HG03457 (cell line): ENCODE measurements at regions not wholly inside any gene's neighbourhood (a gene's known extent, or its start where the extent isn't known, plus 50 kb on each side); places are given as distances from the start of the nearest gene placed in this dataset.

ENCODE experiments used
- ATAC-seq: cut with Tn5 transposase; IDR thresholded peaks from one replicate; pipeline ENCODE4 v1.9.1; 2021; ENCODE audit warnings: moderate number of reproducible peaks; ENCODE audit not compliant: unreplicated experiment

- ATAC-seq, result no peak
Measured at GRCh38 chr3:88535563-88535962, 385.8 kb downstream of the C3orf38 start.

- ATAC-seq, result no peak
Measured at GRCh38 chr3:88542916-88543315, 393.2 kb downstream of the C3orf38 start.

GRCh38 chr3:88572450-88572849 lies 422.7 kb downstream of the C3orf38 start:
- ATAC-seq, result no peak

GRCh38 chr3:88573472-88573871 lies 423.7 kb downstream of the C3orf38 start:
- no peak for ATAC-seq

GRCh38 chr3:88574146-88574545 lies 424.4 kb downstream of the C3orf38 start:
- ATAC-seq, result no peak

GRCh38 chr3:88584451-88584850 lies 434.7 kb downstream of the C3orf38 start:
- ATAC-seq, result no peak

GRCh38 chr3:88586121-88586640 lies 436.4 kb downstream of the C3orf38 start:
- ATAC-seq, result no peak

- no peak for ATAC-seq
Measured at GRCh38 chr3:88589138-88589537, 439.4 kb downstream of the C3orf38 start.

GRCh38 chr3:88595026-88595425 lies 445.3 kb downstream of the C3orf38 start:
- ATAC-seq, result no peak

- ATAC-seq, result no peak
Measured at GRCh38 chr3:88596451-88596850, 446.7 kb downstream of the C3orf38 start.

- no peak for ATAC-seq
Measured at GRCh38 chr3:88610820-88611219, 461.1 kb downstream of the C3orf38 start.

- no peak for ATAC-seq
Measured at GRCh38 chr3:88611826-88612326, 462.1 kb downstream of the C3orf38 start.

GRCh38 chr3:88616413-88616812 lies 466.7 kb downstream of the C3orf38 start:
- no peak for ATAC-seq

GRCh38 chr3:88617283-88617682 lies 467.5 kb downstream of the C3orf38 start:
- ATAC-seq, result no peak

- no peak for ATAC-seq
Measured at GRCh38 chr3:88618021-88618645, 468.4 kb downstream of the C3orf38 start.

GRCh38 chr3:88621586-88621985 lies 471.8 kb downstream of the C3orf38 start:
- no peak for ATAC-seq

GRCh38 chr3:88623709-88624108 lies 473.9 kb downstream of the C3orf38 start:
- no peak for ATAC-seq

- no peak for ATAC-seq
Measured at GRCh38 chr3:88626456-88627120, 476.8 kb downstream of the C3orf38 start.

GRCh38 chr3:88628901-88629300 lies 478.5 kb upstream of the EPHA3 start:
- no peak for ATAC-seq

GRCh38 chr3:88632226-88632625 lies 475.2 kb upstream of the EPHA3 start:
- no peak for ATAC-seq

- ATAC-seq, result no peak
Measured at GRCh38 chr3:88640581-88640980, 466.8 kb upstream of the EPHA3 start.

- no peak for ATAC-seq
Measured at GRCh38 chr3:88641033-88641604, 466.3 kb upstream of the EPHA3 start.
